ENCODE measurements at regions not wholly inside any gene's neighbourhood (a gene's known extent, or its start where the extent isn't known, plus 50 kb on each side); places are given as distances from the start of the nearest gene placed in this dataset.

DNA sequence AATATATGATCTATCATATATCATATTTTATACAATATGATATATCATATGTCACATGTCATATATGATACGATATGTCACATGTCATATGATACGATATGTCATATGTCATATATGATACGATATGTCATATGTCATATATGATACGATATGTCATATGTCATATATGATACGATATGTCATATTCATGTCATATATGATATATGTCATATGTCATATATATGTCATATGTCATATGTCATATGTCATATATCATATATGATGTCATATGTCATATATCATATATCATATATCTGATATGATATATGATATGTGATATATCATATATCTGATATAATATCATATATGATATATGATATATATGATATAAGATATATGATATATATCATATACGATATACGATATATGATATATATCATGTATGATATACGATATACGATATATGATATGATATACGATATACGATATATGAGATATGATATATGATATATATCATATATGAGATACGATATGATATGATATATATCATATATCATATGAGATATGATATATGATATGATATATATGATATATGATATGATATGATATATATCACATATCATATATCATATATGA lies 122.3 kb upstream of the USP9X start:
- TF ChIP-seq, protein P1, sequence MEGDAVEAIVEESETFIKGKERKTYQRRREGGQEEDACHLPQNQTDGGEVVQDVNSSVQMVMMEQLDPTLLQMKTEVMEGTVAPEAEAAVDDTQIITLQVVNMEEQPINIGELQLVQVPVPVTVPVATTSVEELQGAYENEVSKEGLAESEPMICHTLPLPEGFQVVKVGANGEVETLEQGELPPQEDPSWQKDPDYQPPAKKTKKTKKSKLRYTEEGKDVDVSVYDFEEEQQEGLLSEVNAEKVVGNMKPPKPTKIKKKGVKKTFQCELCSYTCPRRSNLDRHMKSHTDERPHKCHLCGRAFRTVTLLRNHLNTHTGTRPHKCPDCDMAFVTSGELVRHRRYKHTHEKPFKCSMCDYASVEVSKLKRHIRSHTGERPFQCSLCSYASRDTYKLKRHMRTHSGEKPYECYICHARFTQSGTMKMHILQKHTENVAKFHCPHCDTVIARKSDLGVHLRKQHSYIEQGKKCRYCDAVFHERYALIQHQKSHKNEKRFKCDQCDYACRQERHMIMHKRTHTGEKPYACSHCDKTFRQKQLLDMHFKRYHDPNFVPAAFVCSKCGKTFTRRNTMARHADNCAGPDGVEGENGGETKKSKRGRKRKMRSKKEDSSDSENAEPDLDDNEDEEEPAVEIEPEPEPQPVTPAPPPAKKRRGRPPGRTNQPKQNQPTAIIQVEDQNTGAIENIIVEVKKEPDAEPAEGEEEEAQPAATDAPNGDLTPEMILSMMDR (IDR thresholded peaks at IDR 0.05; ENCODE audit: low read length, missing control alignments), result no peak
- DNase-seq (ENCODE audit: low read depth), result no peak
- H3K4me3 ChIP-seq (replicated peaks; ENCODE audit: low read depth, low read length), result no peak overlapping the region

DNA sequence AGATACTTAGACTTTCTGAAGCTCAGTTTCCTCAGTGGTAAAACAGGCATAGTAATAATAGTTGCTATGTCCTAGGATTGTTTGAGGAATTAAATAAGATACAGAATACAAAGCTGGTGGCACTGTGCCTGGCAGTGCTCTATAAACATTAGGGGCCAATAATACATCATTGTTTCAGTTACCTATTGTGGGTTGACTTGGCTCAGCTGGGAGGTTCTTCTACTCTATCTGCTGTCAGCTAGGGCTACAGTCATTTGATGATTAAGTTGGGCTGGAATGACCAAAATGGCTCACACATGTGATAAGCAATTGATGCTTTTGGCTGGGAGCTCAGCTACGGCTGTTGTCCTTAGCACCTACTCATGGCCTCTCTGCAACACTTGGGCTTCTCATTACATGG lies 121.2 kb upstream of the USP9X start:
- TF ChIP-seq, protein P1 (IDR thresholded peaks at IDR 0.05; ENCODE audit: low read length, missing control alignments), result no peak
- DNase-seq (ENCODE audit: low read depth), result no peak
- no peak overlapping the region for H3K4me3 ChIP-seq (replicated peaks; ENCODE audit: low read depth, low read length)

DNA sequence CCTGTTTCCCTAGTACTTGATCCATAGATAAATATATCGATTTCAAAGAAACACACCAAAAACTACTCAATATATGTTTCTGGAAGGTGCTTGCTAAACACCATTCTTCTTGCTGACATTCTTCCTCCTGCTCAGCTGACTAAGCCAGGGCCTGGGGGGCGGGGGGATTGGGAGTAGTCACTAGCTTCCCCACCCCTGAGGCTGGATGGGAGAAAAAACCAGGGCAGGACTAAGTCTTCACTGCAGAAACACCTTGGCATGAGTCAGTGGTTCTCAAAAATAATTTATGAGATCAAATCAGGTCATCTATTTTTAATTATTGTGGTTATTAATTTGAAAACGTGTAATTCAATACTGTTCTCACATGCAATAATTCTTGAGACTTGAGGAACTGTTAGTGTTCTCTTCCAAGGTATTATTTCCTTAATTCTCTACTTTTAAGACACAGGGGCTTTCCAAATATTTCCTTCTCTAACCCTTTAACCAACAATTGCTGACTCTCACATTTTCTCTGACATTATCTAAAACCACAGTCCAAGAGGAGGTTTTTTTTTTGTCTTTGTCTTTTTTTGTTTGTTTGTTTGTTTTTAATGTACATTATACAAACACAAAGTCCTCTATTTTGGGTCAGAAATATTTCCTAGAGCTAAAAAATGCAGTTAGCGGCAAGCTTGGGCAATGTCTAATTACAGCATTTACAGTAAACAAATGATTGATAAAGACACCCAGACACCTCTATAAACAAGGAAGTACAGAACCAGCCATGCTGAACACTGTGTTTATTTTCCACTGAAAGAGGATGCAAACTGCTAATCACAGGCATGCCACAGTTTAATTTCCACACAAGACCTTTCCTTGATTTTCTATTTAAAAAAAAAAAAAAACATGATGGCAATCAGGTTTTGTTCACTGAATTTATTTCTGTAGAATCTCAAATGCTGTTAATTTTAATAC lies 120.3 kb upstream of the USP9X start:
- no peak for DNase-seq (ENCODE audit: low read depth)
- H3K4me3 ChIP-seq (replicated peaks; ENCODE audit: low read depth, low read length), result no peak overlapping the region
- TF ChIP-seq, protein P1 (IDR thresholded peaks at IDR 0.05; ENCODE audit: low read length, missing control alignments), result no peak

GRCh38 chrX:40966213-40966820 lies 118.9 kb upstream of the USP9X start:
- DNase-seq (ENCODE audit: low read depth), result no peak
- TF ChIP-seq, protein P1 (IDR thresholded peaks at IDR 0.05; ENCODE audit: low read length, missing control alignments), result no peak

GRCh38 chrX:40968180-40968579 lies 117.1 kb upstream of the USP9X start:
- DNase-seq (ENCODE audit: low read depth), result no peak
- no peak overlapping the region for H3K4me3 ChIP-seq (replicated peaks; ENCODE audit: low read depth, low read length)
- TF ChIP-seq, protein P1 (IDR thresholded peaks at IDR 0.05; ENCODE audit: low read length, missing control alignments), result no peak

More at GRCh38 chrX:40966213-40966820, 118.9 kb upstream of the USP9X start:
- H3K4me3 ChIP-seq (replicated peaks; ENCODE audit: low read depth, low read length), result no peak overlapping the region

- TF ChIP-seq, protein P1 (IDR thresholded peaks at IDR 0.05; ENCODE audit: low read length, missing control alignments), result no peak
- H3K4me3 ChIP-seq (replicated peaks; ENCODE audit: low read depth, low read length), result no peak overlapping the region
- DNase-seq (ENCODE audit: low read depth), result no peak
Measured at GRCh38 chrX:40971736-40972135, 113.5 kb upstream of the USP9X start.
